GM21367 (cell line): ENCODE measurements at regions not wholly inside any gene's neighbourhood (a gene's known extent, or its start where the extent isn't known, plus 50 kb on each side); places are given as distances from the start of the nearest gene placed in this dataset.
A peak's percentile ranks its signal among the peaks of the same experiment; 100 is the strongest.
"Not testable (repeated sequence)": the region's sequence is repeated elsewhere in the genome, so short reads cannot be mapped to it uniquely, and the experiment has no call there.

Experiments used
- ATAC-seq: cut with Tn5 transposase; IDR thresholded peaks from one replicate; pipeline ENCODE4 v1.9.1; 2021; ENCODE audit not compliant: unreplicated experiment

GRCh38 chr2:22902662-22903165 lies 482.3 kb upstream of the KLHL29 start:
- ATAC-seq = no peak

GRCh38 chr2:22903616-22904015 lies 481.4 kb upstream of the KLHL29 start:
- ATAC-seq = no peak

GRCh38 chr2:22904126-22904684 lies 480.8 kb upstream of the KLHL29 start:
- ATAC-seq = peak; percentile 56

GRCh38 chr2:22907330-22907729 lies 477.6 kb upstream of the KLHL29 start:
- ATAC-seq = no peak

DNA sequence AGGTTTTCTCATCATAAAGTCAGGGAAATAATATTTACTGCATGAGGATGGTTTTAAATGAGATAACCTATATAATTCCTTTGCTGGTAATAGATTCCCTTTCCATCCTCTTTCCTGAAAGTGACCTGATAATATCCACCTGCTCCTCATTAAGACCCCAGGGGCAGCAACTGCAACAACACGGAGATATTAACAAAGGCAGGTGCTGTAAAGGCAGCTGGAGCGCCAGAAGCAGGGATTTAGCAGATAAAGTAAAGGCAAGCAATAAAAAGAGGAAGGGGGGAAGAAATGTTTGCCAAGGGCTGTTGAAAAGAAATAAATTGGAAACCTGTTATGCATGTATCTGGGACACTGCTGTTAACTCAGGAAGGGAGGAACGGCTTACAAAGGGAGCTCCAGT lies 472.6 kb upstream of the KLHL29 start:
- ATAC-seq = no peak

GRCh38 chr2:22929998-22930397 lies 455.0 kb upstream of the KLHL29 start:
- no peak for ATAC-seq

GRCh38 chr2:22930781-22931180 lies 454.2 kb upstream of the KLHL29 start:
- ATAC-seq = no peak

GRCh38 chr2:22932288-22932687 lies 452.7 kb upstream of the KLHL29 start:
- ATAC-seq = no peak

DNA sequence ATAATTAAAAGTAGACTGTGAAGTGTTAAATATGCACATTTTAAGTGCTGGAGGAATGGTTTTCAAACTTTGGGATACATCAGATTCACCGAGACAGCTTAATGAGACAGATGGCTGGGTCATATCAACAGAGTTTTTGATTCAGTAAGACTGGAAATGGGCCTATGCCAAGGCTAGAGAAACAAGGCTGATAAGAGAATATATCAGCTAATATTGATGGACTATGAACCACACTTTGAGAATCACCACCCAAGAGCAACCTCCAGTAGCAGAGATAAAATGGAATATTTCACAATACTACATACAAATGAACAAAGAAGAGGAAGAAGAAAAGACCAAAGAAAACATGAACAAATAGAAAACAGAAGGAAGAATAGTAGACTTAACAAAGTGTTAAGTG lies 450.2 kb upstream of the KLHL29 start:
- no peak for ATAC-seq

DNA sequence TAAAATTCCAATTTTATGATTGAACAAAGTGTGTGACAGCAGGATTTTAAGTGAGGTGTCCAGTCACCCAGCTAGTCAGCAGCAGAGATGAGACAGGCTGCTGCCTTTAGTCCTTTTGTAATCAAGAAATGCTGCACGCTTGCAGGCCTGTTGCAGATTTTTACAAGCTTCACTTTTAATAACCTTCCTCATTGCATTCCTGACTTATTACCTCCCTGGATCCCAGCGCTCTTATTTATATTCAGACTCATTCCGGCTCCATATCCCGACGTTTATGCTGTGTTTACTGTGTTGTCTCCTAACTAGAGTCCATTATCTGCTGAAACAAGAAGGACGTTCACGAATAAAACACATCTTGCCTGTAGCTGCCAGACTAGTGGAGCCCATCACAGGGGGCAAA lies 442.5 kb upstream of the KLHL29 start:
- ATAC-seq = no peak

DNA sequence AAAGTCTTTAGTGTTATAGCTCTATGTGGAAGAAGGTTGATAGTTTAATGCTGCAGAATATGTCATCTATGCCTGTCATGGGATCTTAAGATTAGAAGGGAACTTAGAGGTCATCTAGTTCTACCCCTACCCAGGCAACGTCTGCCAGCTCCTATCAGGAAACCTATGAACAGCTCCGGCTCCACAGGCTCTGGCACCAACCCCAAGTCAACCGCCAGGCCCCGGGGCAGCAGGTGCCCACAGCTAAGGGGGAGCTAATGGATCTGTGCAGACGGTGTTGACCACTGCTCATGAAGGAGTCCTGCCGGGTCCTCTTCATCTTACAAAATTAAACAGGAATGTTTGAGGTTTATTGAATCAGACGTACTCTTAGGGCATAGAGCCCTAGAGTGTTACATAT lies 440.8 kb upstream of the KLHL29 start:
- no peak for ATAC-seq

GRCh38 chr2:22946553-22946952 lies 438.4 kb upstream of the KLHL29 start:
- ATAC-seq = no peak

- no peak for ATAC-seq
These were observed 437.2 kb upstream of the KLHL29 start for GRCh38 chr2:22947741-22948140.

GRCh38 chr2:22950431-22950830 lies 434.5 kb upstream of the KLHL29 start:
- no peak for ATAC-seq

- no peak for ATAC-seq
These were observed 432.2 kb upstream of the KLHL29 start for GRCh38 chr2:22952656-22953225.

DNA sequence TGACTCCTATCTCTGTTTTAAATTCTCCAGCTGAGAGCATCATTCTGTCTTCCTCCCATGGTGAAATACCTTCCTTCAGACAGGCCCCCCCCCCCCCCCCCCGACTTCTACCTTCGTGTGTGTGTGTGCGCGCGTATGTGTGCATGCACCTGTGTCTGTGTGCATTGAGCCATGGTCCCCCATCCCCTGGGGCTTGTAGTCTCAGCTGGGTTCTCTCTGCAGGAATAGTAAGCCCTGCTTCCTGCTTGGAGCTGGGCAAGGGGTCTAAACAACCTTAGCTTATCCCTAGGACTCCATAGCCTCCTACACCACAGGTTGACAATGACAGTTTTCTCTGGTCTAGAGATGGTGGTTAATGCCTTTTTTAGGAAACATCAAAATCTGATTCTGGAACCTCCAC lies 427.5 kb upstream of the KLHL29 start:
- ATAC-seq = no peak

DNA sequence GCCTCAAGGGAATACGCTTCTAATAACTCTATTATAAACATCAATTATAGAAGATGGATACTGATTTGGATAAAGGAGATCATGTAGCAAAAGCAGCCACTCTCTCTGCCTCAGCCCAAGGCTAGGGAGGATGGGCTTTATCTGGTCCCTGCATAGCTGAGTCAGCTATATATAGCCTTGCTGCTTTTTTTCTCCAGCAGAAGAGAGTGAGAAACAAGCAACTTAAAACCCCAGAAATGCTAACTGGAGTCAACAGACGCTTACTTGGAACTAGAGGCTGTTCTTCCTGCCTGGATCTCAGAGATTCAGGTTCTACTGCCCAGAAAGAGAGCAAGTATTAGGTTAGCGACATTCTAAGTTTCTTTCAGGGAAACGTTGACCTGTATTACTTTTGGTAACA lies 426.7 kb upstream of the KLHL29 start:
- no peak for ATAC-seq

GRCh38 chr2:22967756-22968155 lies 417.2 kb upstream of the KLHL29 start:
- no peak for ATAC-seq

DNA sequence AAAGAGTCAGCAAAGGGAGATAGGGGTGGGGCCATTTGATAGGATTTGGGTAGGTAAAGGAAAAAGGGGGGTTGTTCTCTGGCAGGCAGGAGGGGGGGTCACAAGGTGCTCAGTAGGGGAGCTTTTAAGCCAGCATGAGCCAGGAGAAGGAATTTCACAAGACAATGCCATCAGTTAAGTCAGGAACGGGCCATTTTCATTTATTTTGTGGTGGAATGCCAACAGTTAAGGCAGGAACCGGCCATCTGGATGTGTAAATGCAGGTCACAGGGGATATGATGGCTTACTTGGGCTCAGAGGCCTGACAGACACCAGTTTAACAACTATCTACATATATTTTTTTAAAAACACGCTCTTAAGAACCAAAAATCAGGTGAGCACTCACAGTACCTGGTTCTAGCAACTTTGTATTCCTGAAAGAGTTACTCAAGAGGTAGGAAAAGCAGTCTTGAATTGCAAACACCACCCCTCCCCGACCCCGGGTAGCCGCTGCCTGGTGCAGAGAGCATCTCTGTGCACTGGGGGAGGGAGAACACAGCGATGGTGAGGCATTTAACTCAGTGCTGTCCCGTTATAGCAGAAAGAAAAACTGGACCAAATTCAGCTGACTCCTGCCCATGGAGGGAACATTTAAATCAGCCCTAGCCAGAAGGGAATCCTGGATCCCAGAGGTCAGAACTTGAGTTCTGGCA lies 414.5 kb upstream of the KLHL29 start:
- no peak for ATAC-seq

DNA sequence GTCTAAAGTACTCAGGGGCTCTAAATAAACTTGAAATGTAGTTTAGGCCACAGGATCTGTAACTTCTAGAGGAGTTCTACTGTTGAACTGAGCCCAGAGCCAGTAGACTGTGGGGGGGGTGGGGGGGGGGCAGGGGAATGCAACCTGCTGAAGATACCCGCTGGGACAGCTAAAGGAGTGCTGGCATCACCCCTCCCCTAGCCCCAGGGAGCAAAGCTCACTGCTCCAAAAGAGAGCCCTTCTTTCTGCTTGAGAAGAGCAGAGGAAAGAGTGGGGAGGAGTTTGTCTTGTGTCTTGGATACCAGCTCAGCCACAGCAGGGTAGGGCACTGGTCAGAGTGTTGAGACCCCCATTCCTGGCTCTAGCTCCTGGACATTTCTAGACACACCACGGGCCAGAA lies 414.0 kb upstream of the KLHL29 start:
- ATAC-seq = no peak

DNA sequence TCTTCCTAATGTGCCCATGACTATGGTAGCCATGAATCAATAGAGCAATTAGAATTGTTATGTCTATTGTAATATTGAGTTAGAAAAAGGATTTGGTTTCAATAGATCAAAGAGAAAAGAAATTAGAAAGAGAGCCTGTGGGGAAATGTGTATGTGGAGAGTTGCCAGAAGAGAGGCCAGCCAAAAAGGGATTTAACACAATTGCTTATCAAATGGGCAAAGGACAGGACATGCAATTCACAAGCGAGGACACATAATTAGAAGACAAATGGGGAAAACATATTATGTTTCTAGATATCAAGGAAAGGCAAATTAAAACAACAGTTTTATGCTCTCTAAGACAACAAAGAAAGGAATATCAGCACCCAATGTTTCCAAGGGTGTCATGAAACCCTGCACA lies 403.2 kb upstream of the KLHL29 start:
- no peak for ATAC-seq

- not testable (repeated sequence) for ATAC-seq
These were observed 400.8 kb upstream of the KLHL29 start for GRCh38 chr2:22984152-22984551.

DNA sequence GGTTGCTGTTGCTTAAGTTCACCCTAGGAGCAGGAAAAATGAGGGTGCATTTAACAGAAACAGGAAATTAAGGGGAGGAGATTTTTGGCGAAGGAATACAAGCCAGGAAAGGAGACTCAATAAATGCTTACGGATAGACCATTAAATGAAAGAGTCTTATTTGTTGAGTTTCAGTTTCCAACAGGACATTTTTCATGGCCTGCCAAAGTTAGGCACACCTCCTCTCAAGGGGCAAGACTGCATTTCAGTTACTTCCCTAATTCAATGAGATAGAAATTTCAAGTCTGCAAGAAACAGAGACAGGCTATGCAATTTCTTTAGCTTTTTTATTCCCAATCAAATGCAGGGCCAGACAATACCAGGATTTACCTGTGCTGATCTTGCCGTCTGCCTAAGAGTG lies 394.7 kb upstream of the KLHL29 start:
- no peak for ATAC-seq
